Ishikawa (cell line): ENCODE measurements at regions not wholly inside any gene's neighbourhood (a gene's known extent, or its start where the extent isn't known, plus 50 kb on each side); places are given as distances from the start of the nearest gene placed in this dataset.

Experiments
- CEBPB ChIP-seq: IDR thresholded peaks from 2 replicates; pipeline ENCODE4 v1.6.1; 2012
- CREB1 ChIP-seq: IDR thresholded peaks from 2 replicates; pipeline ENCODE4 v1.6.1; 2012; ENCODE audit warnings: low read depth
- EGR1 ChIP-seq: IDR thresholded peaks from 2 replicates; pipeline ENCODE4 v1.6.1; 2012
- EP300 ChIP-seq: IDR thresholded peaks from 2 replicates; pipeline ENCODE4 v1.6.1; 2012; ENCODE audit warnings: borderline replicate concordance
- FOXM1 ChIP-seq: IDR thresholded peaks from 2 replicates; pipeline ENCODE4 v1.6.1; 2012; ENCODE audit warnings: low read depth, borderline replicate concordance
- MAX ChIP-seq: IDR thresholded peaks from 2 replicates; pipeline ENCODE4 v1.6.1; 2012
- NFIC ChIP-seq: IDR thresholded peaks from 2 replicates; pipeline ENCODE4 v1.6.1; 2012
- RAD21 ChIP-seq: IDR thresholded peaks from 2 replicates; pipeline ENCODE4 v1.6.1; 2012; ENCODE audit warnings: low read depth
- REST ChIP-seq: IDR thresholded peaks from 2 replicates; pipeline ENCODE4 v1.6.1; 2012; ENCODE audit warnings: low read depth, mild to moderate bottlenecking
- TAF1 ChIP-seq: IDR thresholded peaks from 2 replicates; pipeline ENCODE4 v1.6.1; 2012; ENCODE audit warnings: low read depth, mild to moderate bottlenecking
- TCF12 ChIP-seq: IDR thresholded peaks from 2 replicates; pipeline ENCODE4 v1.6.1; 2012; ENCODE audit warnings: low read depth
- TEAD4 ChIP-seq: IDR thresholded peaks from 2 replicates; pipeline ENCODE4 v1.6.1; 2012
- USF1 ChIP-seq: IDR thresholded peaks from 2 replicates; pipeline ENCODE4 v1.6.1; 2012
- YY1 ChIP-seq: IDR thresholded peaks from 2 replicates; pipeline ENCODE4 v1.6.1; 2012; ENCODE audit warnings: low read depth
- ZBTB7A ChIP-seq: IDR thresholded peaks from 2 replicates; pipeline ENCODE4 v1.6.1; 2012; ENCODE audit warnings: low read depth

GRCh38 chr13:54852831-54853230 is 1824.2 kb downstream of the OLFM4 start:
- no peak for TF ChIP-seq MAX
- TF ChIP-seq RAD21: no peak
- no peak for TF ChIP-seq TAF1
- no peak for TF ChIP-seq EP300
- TF ChIP-seq REST: no peak
- TF ChIP-seq NFIC: no peak
- TF ChIP-seq USF1: no peak
- TF ChIP-seq TEAD4: no peak
- no peak for TF ChIP-seq FOXM1
- no peak for TF ChIP-seq CEBPB
- no peak for TF ChIP-seq CREB1
- TF ChIP-seq TCF12: no peak
- no peak for TF ChIP-seq ZBTB7A
- TF ChIP-seq YY1: no peak
- TF ChIP-seq EGR1: no peak

- no peak for TF ChIP-seq USF1
- TF ChIP-seq TEAD4: no peak
- no peak for TF ChIP-seq YY1
- no peak for TF ChIP-seq ZBTB7A
- no peak for TF ChIP-seq EP300
- no peak for TF ChIP-seq EGR1
- no peak for TF ChIP-seq CREB1
- no peak for TF ChIP-seq TCF12
- no peak for TF ChIP-seq RAD21
- no peak for TF ChIP-seq REST
- TF ChIP-seq MAX: no peak
- no peak for TF ChIP-seq NFIC
- TF ChIP-seq FOXM1: no peak
- TF ChIP-seq CEBPB: no peak
- no peak for TF ChIP-seq TAF1
Measured at GRCh38 chr13:54859827-54860226, 1831.2 kb downstream of the OLFM4 start.

- TF ChIP-seq RAD21 (no peak), FOXM1 (no peak), YY1 (no peak), ZBTB7A (no peak), EGR1 (no peak), MAX (no peak)
Measured at GRCh38 chr13:54875111-54875510, 1846.5 kb downstream of the OLFM4 start.

GRCh38 chr13:54879036-54879435 is 1850.4 kb downstream of the OLFM4 start:
- TF ChIP-seq TEAD4 (no peak), USF1 (no peak), EP300 (no peak), NFIC (no peak), YY1 (no peak), CREB1 (no peak), CEBPB (no peak)

- TF ChIP-seq REST (no peak), TEAD4 (no peak), EGR1 (no peak), MAX (no peak), CREB1 (no peak), YY1 (no peak), RAD21 (no peak), CEBPB (no peak), USF1 (no peak), TAF1 (no peak), ZBTB7A (no peak), NFIC (no peak), FOXM1 (no peak), EP300 (no peak)
Measured at GRCh38 chr13:54884682-54885081, 1856.1 kb downstream of the OLFM4 start.
